AG04449 (cell line): ENCODE measurements at regions not wholly inside any gene's neighbourhood (a gene's known extent, or its start where the extent isn't known, plus 50 kb on each side); places are given as distances from the start of the nearest gene placed in this dataset.

Experiments
- CTCF ChIA-PET: fragments of 350-600 bp; formaldehyde crosslinking; extraction: SDS; loops from one replicate; lab custom pipeline; 2021; ENCODE audit warnings: antibody characterized with exemption; lab: Yijun Ruan, JAX
- POLR2A ChIA-PET: fragments of 400-600, 350-600 bp; formaldehyde crosslinking; extraction: SDS; loops from one replicate; lab custom pipeline; 2020; ENCODE audit warnings: antibody characterized with exemption, inconsistent platforms; lab: Yijun Ruan, JAX
- DNase-seq: peaks from one replicate; pipeline ENCODE4 v3.0.0-alpha.2; 2010; ENCODE audit warnings: low read depth, low spot score
- H3K4me3 ChIP-seq: 2 replicates; pipeline ENCODE4 v1.5.1; 2011; ENCODE audit warnings: low read depth, mild to moderate bottlenecking, control low read depth, low read length
- CTCF ChIP-seq: IDR thresholded peaks from one replicate; pipeline ENCODE4 v1.5.1; 2011; ENCODE audit warnings: mild to moderate bottlenecking, moderate library complexity, low read length, control low read depth, inconsistent platforms; ENCODE audit not compliant: insufficient read depth; ENCODE audit errors: missing control alignments

- H3K4me3 ChIP-seq: no peak overlapping the region
- DNase-seq: no peak
- ChIA-PET POLR2A (no interaction called here), CTCF (interaction anchor here (0.5 to 1.4 kb wide), 3 partner anchors 184 to 566 kb away, joined by 3 read pairs; no protein-coding TSS in a partner anchor)
- no peak for TF ChIP-seq CTCF
These were observed 282.9 kb downstream of the PTPRU start for GRCh38 chr1:29519108-29519787.

GRCh38 chr1:29518183-29518835 lies 282.0 kb downstream of the PTPRU start:
- POLR2A ChIA-PET: no interaction called here
- no peak overlapping the region for H3K4me3 ChIP-seq
- TF ChIP-seq CTCF: no peak
- DNase-seq: no peak
- CTCF ChIA-PET: no interaction called here

GRCh38 chr1:29517251-29518086 lies 281.1 kb downstream of the PTPRU start:
- TF ChIP-seq CTCF: no peak
- CTCF ChIA-PET: no interaction called here
- POLR2A ChIA-PET: no interaction called here
- H3K4me3 ChIP-seq: no peak overlapping the region
- no peak for DNase-seq

- POLR2A ChIA-PET: no interaction called here
- CTCF ChIA-PET: interaction anchor here (1.4 kb wide), 1 partner anchor 187 kb away, joined by 5 read pairs; no protein-coding TSS in a partner anchor
These were observed 279.9 kb downstream of the PTPRU start for GRCh38 chr1:29516063-29516820.

GRCh38 chr1:29515170-29515955 lies 279.0 kb downstream of the PTPRU start:
- POLR2A ChIA-PET: no interaction called here
- TF ChIP-seq CTCF: no peak
- DNase-seq: no peak
- H3K4me3 ChIP-seq: no peak overlapping the region
- CTCF ChIA-PET: interaction anchor here (1.4 to 2.3 kb wide), 2 partner anchors 188 to 1193 kb away, joined by 5 to 12 read pairs; no protein-coding TSS in a partner anchor

More at GRCh38 chr1:29516063-29516820, 279.9 kb downstream of the PTPRU start:
- no peak for TF ChIP-seq CTCF
- H3K4me3 ChIP-seq: no peak overlapping the region
- DNase-seq: no peak
